ENCODE measurements at regions not wholly inside any gene's neighbourhood (a gene's known extent, or its start where the extent isn't known, plus 50 kb on each side); places are given as distances from the start of the nearest gene placed in this dataset.

DNA sequence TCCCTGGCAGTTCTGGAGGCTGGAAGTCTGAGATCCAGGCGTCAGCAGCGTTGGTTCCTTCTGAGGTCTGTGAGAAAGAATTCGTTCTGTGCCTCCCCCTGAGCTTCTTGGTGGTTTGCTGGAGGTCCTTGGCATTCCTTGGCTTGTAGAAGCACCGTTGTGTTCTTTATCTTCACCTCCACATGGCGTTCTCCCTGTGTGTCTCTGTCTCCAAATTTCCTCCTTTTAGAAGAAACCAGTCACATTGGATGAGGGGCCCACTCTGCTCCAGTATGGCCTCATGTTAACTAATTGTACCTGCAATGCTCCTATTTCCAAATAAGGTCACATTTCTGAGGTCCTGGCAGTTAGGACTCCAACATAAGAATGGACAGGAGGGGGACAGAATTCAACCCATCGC is 73.0 kb upstream of the BACH2 start:
- TF ChIP-seq, protein P1, sequence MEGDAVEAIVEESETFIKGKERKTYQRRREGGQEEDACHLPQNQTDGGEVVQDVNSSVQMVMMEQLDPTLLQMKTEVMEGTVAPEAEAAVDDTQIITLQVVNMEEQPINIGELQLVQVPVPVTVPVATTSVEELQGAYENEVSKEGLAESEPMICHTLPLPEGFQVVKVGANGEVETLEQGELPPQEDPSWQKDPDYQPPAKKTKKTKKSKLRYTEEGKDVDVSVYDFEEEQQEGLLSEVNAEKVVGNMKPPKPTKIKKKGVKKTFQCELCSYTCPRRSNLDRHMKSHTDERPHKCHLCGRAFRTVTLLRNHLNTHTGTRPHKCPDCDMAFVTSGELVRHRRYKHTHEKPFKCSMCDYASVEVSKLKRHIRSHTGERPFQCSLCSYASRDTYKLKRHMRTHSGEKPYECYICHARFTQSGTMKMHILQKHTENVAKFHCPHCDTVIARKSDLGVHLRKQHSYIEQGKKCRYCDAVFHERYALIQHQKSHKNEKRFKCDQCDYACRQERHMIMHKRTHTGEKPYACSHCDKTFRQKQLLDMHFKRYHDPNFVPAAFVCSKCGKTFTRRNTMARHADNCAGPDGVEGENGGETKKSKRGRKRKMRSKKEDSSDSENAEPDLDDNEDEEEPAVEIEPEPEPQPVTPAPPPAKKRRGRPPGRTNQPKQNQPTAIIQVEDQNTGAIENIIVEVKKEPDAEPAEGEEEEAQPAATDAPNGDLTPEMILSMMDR (IDR thresholded peaks at IDR 0.05): no peak
- no peak for TF ChIP-seq POLR2AphosphoS5 (IDR thresholded peaks at IDR 0.05)
